Sigmoid colon (tissue), 4 donors: ENCODE measurements at regions not wholly inside any gene's neighbourhood (a gene's known extent, or its start where the extent isn't known, plus 50 kb on each side); places are given as distances from the start of the nearest gene placed in this dataset.

Source experiments
- EP300 ChIP-seq, 4 donors: sonication (generic); formaldehyde crosslinking; IDR thresholded peaks; one replicate each; pipeline ENCODE4 v1.6.1; 2017; ENCODE audit warnings: antibody characterized with exemption in 4 of 4
- POLR2A ChIP-seq, 2 donors: fragments of 450-650 bp; IDR thresholded peaks; one replicate each; pipeline ENCODE4 v1.6.1; 2016; ENCODE audit warnings: antibody characterized with exemption in 2 of 2, mild to moderate bottlenecking in 2 of 2, moderate library complexity in 2 of 2
- POLR2AphosphoS5 ChIP-seq, 4 donors: sonication (generic); formaldehyde crosslinking; IDR thresholded peaks; one replicate each; pipeline ENCODE4 v1.6.1; 2017; ENCODE audit warnings: antibody characterized with exemption in 4 of 4
- TF ChIP-seq, protein P1 (sequence below), 4 experiments: fragments of 450-650 bp in 3 of 4; fragments of 200-600 bp in 1 of 4; IDR thresholded peaks; one replicate each; pipeline ENCODE4 v1.5.1; 2016 to 2019; ENCODE audit warnings: antibody characterized with exemption in 4 of 4, mild to moderate bottlenecking in 3 of 4, moderate library complexity in 2 of 4

DNA sequence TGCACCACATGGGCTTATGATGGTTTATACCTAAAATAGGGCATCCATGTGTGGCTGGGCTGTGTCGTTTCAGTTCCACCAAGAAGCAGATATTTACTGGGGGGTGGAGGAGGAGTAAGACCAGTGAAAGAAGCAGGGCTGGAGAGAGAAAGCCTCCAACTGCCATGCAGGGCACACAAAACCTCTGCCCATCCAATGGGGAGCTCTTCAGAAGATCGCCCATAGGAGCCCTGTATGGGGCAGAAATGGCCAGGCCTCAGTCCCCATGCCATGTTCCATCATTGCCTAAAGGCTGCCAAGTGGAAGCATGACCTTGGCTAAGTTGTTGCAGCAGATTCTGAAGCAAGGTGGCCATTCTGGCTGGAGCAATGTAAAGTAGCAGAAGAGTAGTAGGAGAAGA lies 277.0 kb downstream of the MEX3B start:
- TF ChIP-seq POLR2A (IDR thresholded peaks at IDR 0.05) (no peak), EP300 (IDR thresholded peaks at IDR 0.05) (no peak), POLR2AphosphoS5 (IDR thresholded peaks at IDR 0.05) (no peak)
- TF ChIP-seq, protein P1, sequence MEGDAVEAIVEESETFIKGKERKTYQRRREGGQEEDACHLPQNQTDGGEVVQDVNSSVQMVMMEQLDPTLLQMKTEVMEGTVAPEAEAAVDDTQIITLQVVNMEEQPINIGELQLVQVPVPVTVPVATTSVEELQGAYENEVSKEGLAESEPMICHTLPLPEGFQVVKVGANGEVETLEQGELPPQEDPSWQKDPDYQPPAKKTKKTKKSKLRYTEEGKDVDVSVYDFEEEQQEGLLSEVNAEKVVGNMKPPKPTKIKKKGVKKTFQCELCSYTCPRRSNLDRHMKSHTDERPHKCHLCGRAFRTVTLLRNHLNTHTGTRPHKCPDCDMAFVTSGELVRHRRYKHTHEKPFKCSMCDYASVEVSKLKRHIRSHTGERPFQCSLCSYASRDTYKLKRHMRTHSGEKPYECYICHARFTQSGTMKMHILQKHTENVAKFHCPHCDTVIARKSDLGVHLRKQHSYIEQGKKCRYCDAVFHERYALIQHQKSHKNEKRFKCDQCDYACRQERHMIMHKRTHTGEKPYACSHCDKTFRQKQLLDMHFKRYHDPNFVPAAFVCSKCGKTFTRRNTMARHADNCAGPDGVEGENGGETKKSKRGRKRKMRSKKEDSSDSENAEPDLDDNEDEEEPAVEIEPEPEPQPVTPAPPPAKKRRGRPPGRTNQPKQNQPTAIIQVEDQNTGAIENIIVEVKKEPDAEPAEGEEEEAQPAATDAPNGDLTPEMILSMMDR (IDR thresholded peaks at IDR 0.05), result no peak
